CD4-positive, CD25-positive, alpha-beta regulatory T cell (primary cell): ENCODE measurements at regions not wholly inside any gene's neighbourhood (a gene's known extent, or its start where the extent isn't known, plus 50 kb on each side); places are given as distances from the start of the nearest gene placed in this dataset.

Experiments used
- ATAC-seq, 2 donors: fragments of 150-1000 bp; cut with Tn5 transposase; one replicate each; pipeline ENCODE4 v1.10.0; 2021; ENCODE audit warnings: low read depth in 2 of 2, moderate number of reproducible peaks in 2 of 2, moderate library complexity in 1 of 2
- DNase-seq, 3 donors: peaks; one replicate each; pipeline versions ENCODE4 v3.0.0 to v3.0.0-alpha.2; 2012 to 2022; ENCODE audit warnings: mixed read lengths in 1 of 3
- H3K27ac ChIP-seq: one replicate; pipeline ENCODE4 v1.7.0; 2013; ENCODE audit warnings: mild to moderate bottlenecking, low read length; ENCODE audit not compliant: insufficient read depth, poor library complexity, severe bottlenecking
- H3K27me3 ChIP-seq: one replicate; pipeline ENCODE4 v1.7.0; 2013; ENCODE audit warnings: low read length; ENCODE audit not compliant: control insufficient read depth, insufficient read depth
- H3K36me3 ChIP-seq: one replicate; pipeline ENCODE4 v1.7.0; 2013; ENCODE audit warnings: mild to moderate bottlenecking, low read length, moderate library complexity; ENCODE audit not compliant: control insufficient read depth, insufficient read depth
- H3K4me1 ChIP-seq: 2 replicates; pipeline ENCODE4 v1.7.0; 2013; ENCODE audit warnings: mild to moderate bottlenecking, low read length; ENCODE audit not compliant: insufficient read depth, control insufficient read depth, poor library complexity, severe bottlenecking
- H3K4me3 ChIP-seq: one replicate; pipeline ENCODE4 v1.7.0; 2013; ENCODE audit warnings: low read depth, mild to moderate bottlenecking, low read length, moderate library complexity
- H3K9me3 ChIP-seq, 2 experiments: 1 replicate in 1 of 2; 2 replicates in 1 of 2; pipeline ENCODE4 v1.7.0; 2013; ENCODE audit warnings: low read length in 2 of 2, mild to moderate bottlenecking in 1 of 2, moderate library complexity in 1 of 2; ENCODE audit not compliant: control insufficient read depth in 2 of 2
- H3K27ac Mint-ChIP-seq, 3 donors: one replicate each; pipeline ENCODE4 v1.8.0; 2020 to 2022; ENCODE audit warnings: mild to moderate bottlenecking in 3 of 3, mixed read lengths in 3 of 3, moderate library complexity in 2 of 3
- H3K27me3 Mint-ChIP-seq: one replicate; pipeline ENCODE4 v1.8.0; 2022; ENCODE audit warnings: mild to moderate bottlenecking, mixed read lengths
- H3K36me3 Mint-ChIP-seq: one replicate; pipeline ENCODE4 v1.8.0; 2020; ENCODE audit warnings: mixed read lengths
- H3K4me1 Mint-ChIP-seq, 4 donors: one replicate each; pipeline ENCODE4 v1.8.0; 2020 to 2022; ENCODE audit warnings: mixed read lengths in 4 of 4, mild to moderate bottlenecking in 1 of 4
- H3K4me3 Mint-ChIP-seq, 4 donors: one replicate each; pipeline ENCODE4 v1.8.0; 2020 to 2022; ENCODE audit warnings: mild to moderate bottlenecking in 4 of 4, mixed read lengths in 4 of 4, moderate library complexity in 3 of 4
- H3K9me3 Mint-ChIP-seq, 7 donors: one replicate each; pipeline ENCODE4 v1.8.0; 2020 to 2022; ENCODE audit warnings: mixed read lengths in 7 of 7, mild to moderate bottlenecking in 3 of 7, moderate library complexity in 2 of 7

DNA sequence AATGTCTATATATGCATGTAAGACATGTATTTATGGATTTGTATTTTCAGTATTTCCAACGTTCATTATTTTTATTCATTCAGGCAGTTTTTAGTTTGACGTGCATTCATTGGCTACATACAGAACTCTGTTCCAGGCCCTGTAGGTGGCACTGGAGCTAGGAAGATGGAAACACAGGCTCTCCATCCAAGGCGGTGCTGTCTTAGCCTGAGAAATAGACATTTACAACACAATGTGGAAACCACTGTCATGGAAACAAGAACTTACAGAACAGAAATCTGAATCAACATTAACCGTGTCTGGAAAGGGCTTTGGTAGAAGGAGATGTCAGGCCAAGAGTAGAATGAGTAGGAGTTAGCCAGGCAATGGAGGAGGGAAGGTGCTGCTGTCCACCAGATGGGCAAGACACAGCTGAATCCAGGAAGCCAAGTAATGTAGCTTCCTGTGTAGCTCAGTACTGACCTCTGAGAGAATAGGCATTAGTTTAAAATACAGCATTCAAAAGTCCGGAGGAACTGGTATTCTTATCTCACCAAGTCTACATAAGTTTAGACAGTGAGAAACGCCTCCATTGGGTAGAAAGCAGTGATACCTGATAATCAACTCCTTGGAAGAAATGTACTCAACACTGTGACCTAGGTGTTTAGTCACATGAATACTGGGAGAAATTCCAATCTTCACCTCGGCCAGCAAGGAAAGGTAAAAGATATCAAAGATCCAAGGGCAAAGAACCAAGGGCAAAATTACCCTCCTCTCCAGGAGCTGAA lies 388.6 kb upstream of the CDH6 start:
- no peak for DNase-seq
- H3K4me3 Mint-ChIP-seq: no peak overlapping the region

DNA sequence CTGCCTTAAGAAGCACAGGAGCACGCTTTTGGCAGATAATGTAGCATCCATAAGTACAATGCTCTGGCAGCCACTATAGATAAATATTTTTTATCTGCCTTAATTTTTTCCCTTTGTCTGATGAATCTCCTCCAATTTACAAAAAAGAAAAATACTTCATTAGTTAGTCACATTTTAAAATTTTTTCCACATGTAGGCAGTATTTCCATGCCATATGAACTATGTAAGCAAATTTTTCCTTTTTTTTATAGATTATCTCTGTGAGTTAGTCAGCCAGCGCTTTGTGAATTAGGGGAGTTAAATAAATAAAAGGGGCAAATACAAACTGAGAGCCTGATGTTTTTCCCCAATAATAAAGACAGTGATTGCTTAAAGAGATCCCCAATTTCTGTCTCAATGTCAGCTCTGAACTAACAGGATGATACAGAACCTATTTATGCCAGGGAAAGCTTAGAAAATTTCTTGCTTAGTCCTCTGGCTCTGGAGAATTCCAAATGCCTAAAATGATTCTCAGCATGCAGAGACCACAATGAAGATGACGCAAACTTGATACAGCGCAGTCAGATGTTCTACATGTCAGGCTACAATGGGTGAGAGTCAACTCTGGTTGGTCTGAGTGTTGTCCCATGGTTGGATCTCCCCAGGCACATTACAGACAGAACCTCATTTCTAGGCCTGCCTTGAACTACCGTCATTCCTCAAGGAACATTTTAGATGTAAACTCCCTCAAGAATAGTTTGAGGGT lies 390.4 kb upstream of the CDH6 start:
- no peaks in the 10 kb centered on the region for H3K27me3 ChIP-seq
- H3K4me1 ChIP-seq: no peaks in the 10 kb centered on the region
- Mint-ChIP-seq H3K27ac (no peak overlapping the region), H3K4me1 (no peaks in the 10 kb centered on the region), H3K36me3 (no peaks in the 10 kb centered on the region), H3K4me3 (no peak overlapping the region), H3K27me3 (no peaks in the 10 kb centered on the region), H3K9me3 (peaks cover 5 to 21% (median 9%) of the 10 kb centered on the region in 7 donors)
- peaks cover 5 to 11% of the 10 kb centered on the region in 2 experiments for H3K9me3 ChIP-seq
- DNase-seq: no peak
- H3K36me3 ChIP-seq: no peaks in the 10 kb centered on the region
- no peak for ATAC-seq
- no peak overlapping the region for H3K27ac ChIP-seq
- no peak overlapping the region for H3K4me3 ChIP-seq

More for the DNA sequence above, 388.6 kb upstream of the CDH6 start:
- H3K27me3 Mint-ChIP-seq: no peaks in the 10 kb centered on the region
- no peak for ATAC-seq
- H3K27ac Mint-ChIP-seq: no peak overlapping the region
- Histone ChIP-seq H3K36me3 (no peaks in the 10 kb centered on the region), H3K9me3 (peaks cover 5 to 13% of the 10 kb centered on the region in 2 experiments), H3K4me3 (no peak overlapping the region), H3K4me1 (no peaks in the 10 kb centered on the region), H3K27me3 (no peaks in the 10 kb centered on the region), H3K27ac (no peak overlapping the region)
- peaks cover 5 to 21% (median 13%) of the 10 kb centered on the region in 7 donors for H3K9me3 Mint-ChIP-seq
- no peaks in the 10 kb centered on the region for H3K4me1 Mint-ChIP-seq
- no peaks in the 10 kb centered on the region for H3K36me3 Mint-ChIP-seq

GRCh38 chr5:30781643-30782042 lies 411.8 kb upstream of the CDH6 start:
- Mint-ChIP-seq H3K4me1 (no peaks in the 10 kb centered on the region), H3K4me3 (no peak overlapping the region), H3K9me3 (peaks cover 4 to 46% (median 9%) of the 10 kb centered on the region in 7 donors), H3K27me3 (no peaks in the 10 kb centered on the region), H3K27ac (no peak overlapping the region), H3K36me3 (no peaks in the 10 kb centered on the region)
- ATAC-seq: no peak
- no peak overlapping the region for H3K4me3 ChIP-seq
- no peaks in the 10 kb centered on the region for H3K27me3 ChIP-seq
- DNase-seq: no peak
- H3K9me3 ChIP-seq: no peaks in the 10 kb centered on the region
- H3K27ac ChIP-seq: no peak overlapping the region
- H3K4me1 ChIP-seq: no peaks in the 10 kb centered on the region
- H3K36me3 ChIP-seq: no peaks in the 10 kb centered on the region

- ATAC-seq (no peak), DNase-seq (no peak)
- Histone ChIP-seq H3K9me3 (no peaks in the 10 kb centered on the region), H3K4me3 (no peak overlapping the region), H3K27me3 (no peaks in the 10 kb centered on the region), H3K4me1 (no peaks in the 10 kb centered on the region), H3K36me3 (no peaks in the 10 kb centered on the region), H3K27ac (no peak overlapping the region)
- Mint-ChIP-seq H3K9me3 (peaks cover 0 to 15% (median 5%) of the 10 kb centered on the region in 7 donors), H3K4me3 (no peak overlapping the region), H3K36me3 (no peaks in the 10 kb centered on the region), H3K27ac (no peak overlapping the region), H3K27me3 (no peaks in the 10 kb centered on the region), H3K4me1 (no peaks in the 10 kb centered on the region)
Observed at GRCh38 chr5:30768056-30768690, 425.3 kb upstream of the CDH6 start.

DNA sequence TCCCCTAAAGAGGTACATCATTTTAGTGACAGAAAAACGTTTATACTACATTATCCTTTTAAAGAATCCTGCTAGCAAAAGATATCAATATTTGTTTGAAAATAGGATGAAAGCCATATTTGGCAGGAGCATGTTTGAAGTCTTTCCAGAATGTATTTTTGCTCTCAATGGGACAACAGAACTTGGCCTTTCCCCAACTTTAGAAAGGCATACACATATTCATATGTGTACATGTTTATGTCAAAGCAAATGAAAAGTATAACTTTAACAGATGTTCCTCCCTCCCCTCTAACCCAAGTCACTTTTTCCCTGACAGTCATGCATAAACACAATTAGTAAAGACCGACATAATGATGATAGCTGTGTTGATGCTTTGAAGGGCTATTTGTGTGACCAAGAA lies 427.8 kb upstream of the CDH6 start:
- no peaks in the 10 kb centered on the region for H3K27me3 Mint-ChIP-seq
- Histone ChIP-seq H3K9me3 (no peaks in the 10 kb centered on the region), H3K36me3 (no peaks in the 10 kb centered on the region), H3K4me1 (no peaks in the 10 kb centered on the region), H3K4me3 (no peak overlapping the region), H3K27me3 (no peaks in the 10 kb centered on the region), H3K27ac (no peak overlapping the region)
- H3K36me3 Mint-ChIP-seq: no peaks in the 10 kb centered on the region
- H3K27ac Mint-ChIP-seq: no peak overlapping the region
- peaks cover 0 to 15% (median 8%) of the 10 kb centered on the region in 7 donors for H3K9me3 Mint-ChIP-seq
- no peak overlapping the region for H3K4me3 Mint-ChIP-seq
- DNase-seq: no peak
- ATAC-seq: no peak
- no peaks in the 10 kb centered on the region for H3K4me1 Mint-ChIP-seq

DNA sequence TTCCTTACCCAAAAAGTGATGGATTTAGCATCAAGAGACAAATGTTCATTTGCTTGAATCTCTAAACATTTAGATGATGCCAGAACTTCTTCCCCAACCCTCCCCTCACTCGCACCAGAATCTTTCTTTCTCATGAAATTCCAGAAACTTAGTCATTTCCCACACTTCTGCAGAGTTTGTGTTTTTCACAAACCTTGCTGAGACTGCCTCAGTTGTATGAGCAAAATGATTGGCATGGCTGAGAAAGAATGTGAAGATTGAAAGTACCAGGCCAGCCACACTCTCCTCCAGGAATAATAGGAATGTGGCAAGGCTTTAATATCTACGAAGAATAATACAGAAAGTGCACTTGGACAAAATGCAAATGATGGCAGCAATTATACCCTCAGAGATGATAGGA lies 428.3 kb upstream of the CDH6 start:
- Histone ChIP-seq H3K36me3 (no peaks in the 10 kb centered on the region), H3K27me3 (no peaks in the 10 kb centered on the region), H3K4me3 (no peak overlapping the region), H3K27ac (no peak overlapping the region), H3K9me3 (no peaks in the 10 kb centered on the region), H3K4me1 (no peaks in the 10 kb centered on the region)
- H3K4me1 Mint-ChIP-seq: no peaks in the 10 kb centered on the region
- no peaks in the 10 kb centered on the region for H3K36me3 Mint-ChIP-seq
- no peaks in the 10 kb centered on the region for H3K27me3 Mint-ChIP-seq
- ATAC-seq (no peak), DNase-seq (no peak)
- peaks cover 1 to 15% (median 8%) of the 10 kb centered on the region in 7 donors for H3K9me3 Mint-ChIP-seq
- H3K27ac Mint-ChIP-seq: no peak overlapping the region
- no peak overlapping the region for H3K4me3 Mint-ChIP-seq

- H3K4me3 ChIP-seq: no peak overlapping the region
- H3K27ac ChIP-seq: no peak overlapping the region
- no peaks in the 10 kb centered on the region for H3K27me3 Mint-ChIP-seq
- no peaks in the 10 kb centered on the region for H3K36me3 Mint-ChIP-seq
- no peaks in the 10 kb centered on the region for H3K4me1 Mint-ChIP-seq
- no peaks in the 10 kb centered on the region for H3K27me3 ChIP-seq
- no peak overlapping the region for H3K4me3 Mint-ChIP-seq
- H3K4me1 ChIP-seq: no peaks in the 10 kb centered on the region
- peaks cover 1 to 15% (median 8%) of the 10 kb centered on the region in 7 donors for H3K9me3 Mint-ChIP-seq
- no peaks in the 10 kb centered on the region for H3K9me3 ChIP-seq
- H3K36me3 ChIP-seq: no peaks in the 10 kb centered on the region
- H3K27ac Mint-ChIP-seq: no peak overlapping the region
- ATAC-seq: no peak
- no peak for DNase-seq
Observed at GRCh38 chr5:30764704-30765103, 428.8 kb upstream of the CDH6 start.
